ENCODE measurements at regions not wholly inside any gene's neighbourhood (a gene's known extent, or its start where the extent isn't known, plus 50 kb on each side); places are given as distances from the start of the nearest gene placed in this dataset.

DNA sequence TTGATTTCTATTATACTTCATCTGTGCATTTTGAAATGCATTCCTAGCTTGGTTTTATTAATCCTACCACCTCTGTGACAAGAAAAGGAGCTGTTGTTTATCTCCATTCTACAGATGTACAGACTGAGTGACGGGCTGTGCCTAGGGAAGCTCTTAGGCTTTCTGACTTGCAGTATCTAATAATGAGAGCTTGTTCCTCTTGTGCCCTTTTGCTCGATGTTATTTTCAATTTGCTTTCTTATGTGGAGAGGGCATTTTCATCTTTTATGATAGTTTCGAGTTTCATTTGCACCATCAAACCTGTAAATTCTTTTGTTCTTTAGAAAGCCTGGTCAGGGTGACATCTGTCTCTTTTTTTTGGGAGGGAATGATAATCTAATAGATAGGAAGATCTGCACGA lies 256.5 kb downstream of the C4orf33 start:
- intact Hi-C loops (cut with micrococcal nuclease; ENCODE audit: unreplicated experiment) = loop anchor here (10.0 kb wide), 1 partner anchor 1158 kb away; no protein-coding TSS in a partner anchor
- Histone ChIP-seq H3K9me3 (replicated peaks; ENCODE audit: control insufficient read depth, insufficient read depth, low read length) (no peaks in the 10 kb centered on the region), H3K27me3 (replicated peaks in 1 of 2; ENCODE audit: control insufficient read depth in 2 of 2, insufficient read depth in 2 of 2, low read length in 1 of 2) (no peaks in the 10 kb centered on the region), H3K4me3 (no peak overlapping the region), H3K4me2 (ENCODE audit: control insufficient read depth, insufficient read depth) (no peak overlapping the region), H3K79me2 (ENCODE audit: control insufficient read depth, insufficient read depth, low read length) (no peaks in the 10 kb centered on the region), H4K20me1 (ENCODE audit: control insufficient read depth, insufficient read depth) (no peaks in the 10 kb centered on the region), H3K27ac (ENCODE audit: control insufficient read depth, insufficient read depth) (no peak overlapping the region), H2AFZ (ENCODE audit: control insufficient read depth, low read depth, low read length) (no peak overlapping the region), H3K4me1 (ENCODE audit: control insufficient read depth, insufficient read depth, low read length) (no peaks in the 10 kb centered on the region), H3K36me3 (ENCODE audit: control insufficient read depth in 2 of 2, insufficient read depth in 2 of 2, low read length in 1 of 2) (no peaks in the 10 kb centered on the region), H3K9ac (ENCODE audit: control insufficient read depth, insufficient read depth, low read length) (no peak overlapping the region)
- ATAC-seq (no peak), DNase-seq (ENCODE audit: low read depth, low spot score) (no peak), FAIRE-seq (no peak)
- in situ Hi-C loops (cut with MboI) = no loop called here
- 0% methylated on average over 4 of the region's 4 CpGs for WGBS (ENCODE audit: insufficient coverage, insufficient replicate concordance, low lambda C conversion rate, missing lambda C conversion rate)
- RAD21 ChIA-PET (ENCODE audit: unreplicated experiment) = interaction anchor here (0.5 to 0.6 kb wide), 2 partner anchors 663 to 1223 kb away, joined by 3 read pairs; no protein-coding TSS in a partner anchor
- SMC1A ChIA-PET (ENCODE audit: uncharacterized antibody, unreplicated experiment) = interaction anchor here (1.2 to 2.7 kb wide), 3 partner anchors 10 to 25 kb away, joined by 3 to 9 read pairs (median 6); no protein-coding TSS in a partner anchor
- POLR2A ChIA-PET = no interaction called here
- CTCF ChIA-PET = interaction anchor here (2.2 to 3.1 kb wide), 2 partner anchors 9 to 10 kb away, joined by 9 to 15 read pairs; no protein-coding TSS in a partner anchor
- no TSS peak for BruUV-seq (replicated peaks)
- TF ChIP-seq EP300 (IDR thresholded peaks at IDR 0.05; ENCODE audit: borderline replicate concordance in 1 of 2, control insufficient read depth in 1 of 2, low read depth in 2 of 2, low read length in 2 of 2) = no peak
- TF ChIP-seq MTA3 (IDR thresholded peaks at IDR 0.05; ENCODE audit: borderline replicate concordance, low read length) = no peak
- TF ChIP-seq BACH1 (IDR thresholded peaks at IDR 0.05; ENCODE audit: borderline replicate concordance) = no peak
- TF ChIP-seq SIN3A (IDR thresholded peaks at IDR 0.05; ENCODE audit: low read depth, low read length) = no peak
- TF ChIP-seq, protein P1, sequence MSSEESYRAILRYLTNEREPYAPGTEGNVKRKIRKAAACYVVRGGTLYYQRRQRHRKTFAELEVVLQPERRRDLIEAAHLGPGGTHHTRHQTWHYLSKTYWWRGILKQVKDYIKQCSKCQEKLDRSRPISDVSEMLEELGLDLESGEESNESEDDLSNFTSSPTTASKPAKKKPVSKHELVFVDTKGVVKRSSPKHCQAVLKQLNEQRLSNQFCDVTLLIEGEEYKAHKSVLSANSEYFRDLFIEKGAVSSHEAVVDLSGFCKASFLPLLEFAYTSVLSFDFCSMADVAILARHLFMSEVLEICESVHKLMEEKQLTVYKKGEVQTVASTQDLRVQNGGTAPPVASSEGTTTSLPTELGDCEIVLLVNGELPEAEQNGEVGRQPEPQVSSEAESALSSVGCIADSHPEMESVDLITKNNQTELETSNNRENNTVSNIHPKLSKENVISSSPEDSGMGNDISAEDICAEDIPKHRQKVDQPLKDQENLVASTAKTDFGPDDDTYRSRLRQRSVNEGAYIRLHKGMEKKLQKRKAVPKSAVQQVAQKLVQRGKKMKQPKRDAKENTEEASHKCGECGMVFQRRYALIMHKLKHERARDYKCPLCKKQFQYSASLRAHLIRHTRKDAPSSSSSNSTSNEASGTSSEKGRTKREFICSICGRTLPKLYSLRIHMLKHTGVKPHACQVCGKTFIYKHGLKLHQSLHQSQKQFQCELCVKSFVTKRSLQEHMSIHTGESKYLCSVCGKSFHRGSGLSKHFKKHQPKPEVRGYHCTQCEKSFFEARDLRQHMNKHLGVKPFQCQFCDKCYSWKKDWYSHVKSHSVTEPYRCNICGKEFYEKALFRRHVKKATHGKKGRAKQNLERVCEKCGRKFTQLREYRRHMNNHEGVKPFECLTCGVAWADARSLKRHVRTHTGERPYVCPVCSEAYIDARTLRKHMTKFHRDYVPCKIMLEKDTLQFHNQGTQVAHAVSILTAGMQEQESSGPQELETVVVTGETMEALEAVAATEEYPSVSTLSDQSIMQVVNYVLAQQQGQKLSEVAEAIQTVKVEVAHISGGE (CRISPR knock-in tag; IDR thresholded peaks at IDR 0.05) = no peak
- no peak for TF ChIP-seq NFYA (IDR thresholded peaks at IDR 0.05; ENCODE audit: borderline replicate concordance, low read depth, low read length)
- TF ChIP-seq PML (IDR thresholded peaks at IDR 0.05; ENCODE audit: low read length) = no peak
- TF ChIP-seq DPF2 (IDR thresholded peaks at IDR 0.05) = no peak
- no peak for TF ChIP-seq MYC (IDR thresholded peaks at IDR 0.05; ENCODE audit: insufficient read depth, insufficient read length, insufficient replicate concordance, low read length, severe bottlenecking)
- no peak for TF ChIP-seq JUND (IDR thresholded peaks at IDR 0.05; ENCODE audit: low read depth, low read length)
- no peak for TF ChIP-seq PRDM15 (CRISPR knock-in tag; IDR thresholded peaks at IDR 0.05)
- no peak for TF ChIP-seq SRF (IDR thresholded peaks at IDR 0.05; ENCODE audit: low read depth in 2 of 2, low read length in 2 of 2)
- no peak for TF ChIP-seq ATF3 (IDR thresholded peaks at IDR 0.05; ENCODE audit: borderline replicate concordance, extremely low read depth, low read depth, low read length)
- TF ChIP-seq STAT3 (IDR thresholded peaks at IDR 0.05; ENCODE audit: low read depth, low read length) = no peak
- no peak for TF ChIP-seq CEBPB (IDR thresholded peaks at IDR 0.05; ENCODE audit: borderline replicate concordance in 1 of 2, low read depth in 2 of 2, low read length in 2 of 2)
- no peak for TF ChIP-seq IKZF1 (conservative IDR thresholded peaks at IDR 0.05)
- TF ChIP-seq GABPA (IDR thresholded peaks at IDR 0.05; ENCODE audit: low read depth) = no peak
- no peak for TF ChIP-seq CBFB (IDR thresholded peaks at IDR 0.05; ENCODE audit: low read depth)

Measured in GM12878 (cell line).